HG02970 (cell line): ENCODE measurements at regions not wholly inside any gene's neighbourhood (a gene's known extent, or its start where the extent isn't known, plus 50 kb on each side); places are given as distances from the start of the nearest gene placed in this dataset.
"Not testable (repeated sequence)": the region's sequence is repeated elsewhere in the genome, so short reads cannot be mapped to it uniquely, and the experiment has no call there.

ENCODE experiments used
- ATAC-seq: cut with Tn5 transposase; IDR thresholded peaks from one replicate; pipeline ENCODE4 v1.9.1; 2021; ENCODE audit warnings: mild to moderate bottlenecking, moderate library complexity, moderate number of reproducible peaks; ENCODE audit not compliant: unreplicated experiment, low FRiP score

- ATAC-seq, result no peak
Observed at GRCh38 chr1:55773211-55773940, 558.2 kb upstream of the USP24 start.

- ATAC-seq, result no peak
Observed at GRCh38 chr1:55768327-55768952, 553.3 kb upstream of the USP24 start.

- no peak for ATAC-seq
Observed at GRCh38 chr1:55767171-55767570, 552.0 kb upstream of the USP24 start.

GRCh38 chr1:55765505-55765904 is 550.3 kb upstream of the USP24 start:
- ATAC-seq, result not testable (repeated sequence)

- no peak for ATAC-seq
Observed at GRCh38 chr1:55751776-55752175, 536.6 kb upstream of the USP24 start.

GRCh38 chr1:55750628-55750995 is 535.4 kb upstream of the USP24 start:
- no peak for ATAC-seq

GRCh38 chr1:55749975-55750627 is 534.9 kb upstream of the USP24 start:
- no peak for ATAC-seq

GRCh38 chr1:55747408-55747841 is 532.3 kb upstream of the USP24 start:
- no peak for ATAC-seq

- no peak for ATAC-seq
Observed at GRCh38 chr1:55746710-55747109, 531.5 kb upstream of the USP24 start.

GRCh38 chr1:55741516-55741915 is 526.4 kb upstream of the USP24 start:
- ATAC-seq, result no peak

- no peak for ATAC-seq
Observed at GRCh38 chr1:55735106-55735505, 519.9 kb upstream of the USP24 start.

- ATAC-seq, result no peak
Observed at GRCh38 chr1:55726994-55727393, 511.8 kb upstream of the USP24 start.

- ATAC-seq, result no peak
Observed at GRCh38 chr1:55725378-55725777, 510.2 kb upstream of the USP24 start.

GRCh38 chr1:55724551-55725325 is 509.6 kb upstream of the USP24 start:
- no peak for ATAC-seq

GRCh38 chr1:55723001-55723400 is 507.8 kb upstream of the USP24 start:
- no peak for ATAC-seq

- ATAC-seq, result no peak
Observed at GRCh38 chr1:55720261-55720660, 505.1 kb upstream of the USP24 start.

GRCh38 chr1:55718758-55719671 is 503.9 kb upstream of the USP24 start:
- no peak for ATAC-seq

GRCh38 chr1:55717111-55717510 is 501.9 kb upstream of the USP24 start:
- no peak for ATAC-seq

GRCh38 chr1:55716610-55717009 is 501.4 kb upstream of the USP24 start:
- ATAC-seq, result no peak

GRCh38 chr1:55716151-55716550 is 501.0 kb upstream of the USP24 start:
- ATAC-seq, result no peak
